GM19240 (cell line): ENCODE measurements at regions not wholly inside any gene's neighbourhood (a gene's known extent, or its start where the extent isn't known, plus 50 kb on each side); places are given as distances from the start of the nearest gene placed in this dataset.
"Not testable (repeated sequence)": the region's sequence is repeated elsewhere in the genome, so short reads cannot be mapped to it uniquely, and the experiment has no call there.

Experiments used
- DNase-seq: peaks from one replicate; pipeline ENCODE4 v3.0.0; 2011; ENCODE audit warnings: low spot score; ENCODE audit not compliant: insufficient read length

GRCh38 chr16:29220647-29221191, 185.8 kb downstream of the NPIPB11 start:
- DNase-seq: not testable (repeated sequence)

- DNase-seq: not testable (repeated sequence)
Measured at GRCh38 chr16:29219966-29220646, 186.4 kb downstream of the NPIPB11 start.

GRCh38 chr16:29219562-29219961, 186.9 kb downstream of the NPIPB11 start:
- DNase-seq: not testable (repeated sequence)

- not testable (repeated sequence) for DNase-seq
Measured at GRCh38 chr16:29218649-29219048, 187.9 kb downstream of the NPIPB11 start.

- DNase-seq: not testable (repeated sequence)
Measured at GRCh38 chr16:29218171-29218570, 188.3 kb downstream of the NPIPB11 start.

- DNase-seq: not testable (repeated sequence)
Measured at GRCh38 chr16:29217752-29218126, 188.8 kb downstream of the NPIPB11 start.

- DNase-seq: not testable (repeated sequence)
Measured at GRCh38 chr16:29217104-29217751, 189.3 kb downstream of the NPIPB11 start.

- DNase-seq: not testable (repeated sequence)
Measured at GRCh38 chr16:29213770-29214169, 192.7 kb downstream of the NPIPB11 start.

- DNase-seq: not testable (repeated sequence)
Measured at GRCh38 chr16:29213251-29213650, 193.3 kb downstream of the NPIPB11 start.

- not testable (repeated sequence) for DNase-seq
Measured at GRCh38 chr16:29212084-29213027, 194.2 kb downstream of the NPIPB11 start.

GRCh38 chr16:29211456-29211855, 195.1 kb downstream of the NPIPB11 start:
- DNase-seq: not testable (repeated sequence)

GRCh38 chr16:29210299-29211150, 196.0 kb downstream of the NPIPB11 start:
- DNase-seq: not testable (repeated sequence)

GRCh38 chr16:29206120-29206519, 200.4 kb downstream of the NPIPB11 start:
- DNase-seq: not testable (repeated sequence)

- not testable (repeated sequence) for DNase-seq
Measured at GRCh38 chr16:29205151-29205550, 201.4 kb downstream of the NPIPB11 start.

GRCh38 chr16:29204806-29205135, 201.7 kb downstream of the NPIPB11 start:
- DNase-seq: no peak

GRCh38 chr16:29203933-29204805, 202.3 kb downstream of the NPIPB11 start:
- not testable (repeated sequence) for DNase-seq

- DNase-seq: not testable (repeated sequence)
Measured at GRCh38 chr16:29203046-29203932, 203.2 kb downstream of the NPIPB11 start.

GRCh38 chr16:29202642-29203041, 203.9 kb downstream of the NPIPB11 start:
- DNase-seq: not testable (repeated sequence)
